NT2/D1 (cell line): ENCODE measurements at regions not wholly inside any gene's neighbourhood (a gene's known extent, or its start where the extent isn't known, plus 50 kb on each side); places are given as distances from the start of the nearest gene placed in this dataset.

Source experiments
- DNase-seq: peaks from one replicate; pipeline ENCODE4 v3.0.0-alpha.2; 2011; ENCODE audit warnings: low read depth, low spot score
- H3K27me3 ChIP-seq: 2 replicates; pipeline ENCODE4 v1.6.0; 2011; ENCODE audit warnings: mild to moderate bottlenecking; ENCODE audit not compliant: insufficient read length, insufficient read depth
- H3K36me3 ChIP-seq: 2 replicates; pipeline ENCODE4 v1.6.1; 2011; ENCODE audit warnings: mild to moderate bottlenecking, low read length, mixed read lengths; ENCODE audit not compliant: insufficient read depth, insufficient read length
- H3K4me1 ChIP-seq: 2 replicates; pipeline ENCODE4 v1.5.1; 2011; ENCODE audit not compliant: insufficient read depth, insufficient read length
- H3K4me3 ChIP-seq: 2 replicates; pipeline ENCODE4 v1.5.1; 2011; ENCODE audit warnings: low read depth; ENCODE audit not compliant: insufficient read length
- H3K9ac ChIP-seq: 2 replicates; pipeline ENCODE4 v1.6.0; 2011; ENCODE audit warnings: low read depth; ENCODE audit not compliant: insufficient read length
- H3K9me3 ChIP-seq: 2 replicates; pipeline ENCODE4 v1.5.1; 2011; ENCODE audit warnings: mild to moderate bottlenecking, low read length; ENCODE audit not compliant: insufficient read depth
- SUZ12 ChIP-seq: IDR thresholded peaks from 2 replicates; pipeline ENCODE4 v1.6.1; 2011; ENCODE audit not compliant: insufficient read length, insufficient read depth; ENCODE audit errors: extremely low read depth
- YY1 ChIP-seq: IDR thresholded peaks from 2 replicates; pipeline ENCODE4 v1.6.1; 2011; ENCODE audit not compliant: insufficient read length, insufficient read depth
- ZNF274 ChIP-seq: IDR thresholded peaks from 2 replicates; pipeline ENCODE4 v1.6.1; 2011; ENCODE audit warnings: mild to moderate bottlenecking, low read depth, low read length

DNA sequence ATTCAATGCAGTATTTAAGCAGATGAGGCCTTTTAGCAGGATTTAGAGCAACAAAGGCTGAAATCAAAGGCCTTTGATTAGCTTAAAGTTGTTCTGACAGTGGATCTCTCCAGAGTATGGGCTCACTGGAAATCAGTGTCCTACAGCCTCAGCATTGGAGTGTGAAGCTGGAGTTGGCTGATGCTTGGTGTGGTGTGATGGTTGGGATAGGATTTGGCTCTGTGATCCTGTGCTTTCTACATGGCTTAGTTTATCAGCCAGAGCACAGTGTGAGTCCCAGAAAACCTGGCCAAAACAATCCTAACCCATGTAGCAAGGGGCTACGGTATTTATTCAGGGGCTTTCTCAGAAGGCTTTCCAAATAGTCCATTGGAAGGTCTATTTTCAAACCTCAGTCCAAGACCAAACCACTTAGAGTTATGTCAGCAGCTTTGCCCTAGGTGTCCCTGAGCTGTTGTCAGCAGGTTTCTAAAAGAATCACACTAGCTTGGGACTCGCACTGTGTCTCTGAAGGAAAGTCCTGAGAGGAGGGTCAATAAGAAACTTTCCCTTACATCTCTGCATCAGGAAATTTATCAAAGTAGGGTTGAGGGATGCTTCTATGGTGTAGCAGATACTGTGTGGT lies 65.4 kb upstream of the ANKRD1 start:
- DNase-seq: no peak
- Histone ChIP-seq H3K9me3 (no peaks in the 10 kb centered on the region), H3K27me3 (no peaks in the 10 kb centered on the region), H3K4me3 (no peak overlapping the region), H3K36me3 (no peaks in the 10 kb centered on the region), H3K4me1 (no peaks in the 10 kb centered on the region), H3K9ac (no peak overlapping the region)
- TF ChIP-seq SUZ12 (no peak), YY1 (no peak), ZNF274 (no peak)

DNA sequence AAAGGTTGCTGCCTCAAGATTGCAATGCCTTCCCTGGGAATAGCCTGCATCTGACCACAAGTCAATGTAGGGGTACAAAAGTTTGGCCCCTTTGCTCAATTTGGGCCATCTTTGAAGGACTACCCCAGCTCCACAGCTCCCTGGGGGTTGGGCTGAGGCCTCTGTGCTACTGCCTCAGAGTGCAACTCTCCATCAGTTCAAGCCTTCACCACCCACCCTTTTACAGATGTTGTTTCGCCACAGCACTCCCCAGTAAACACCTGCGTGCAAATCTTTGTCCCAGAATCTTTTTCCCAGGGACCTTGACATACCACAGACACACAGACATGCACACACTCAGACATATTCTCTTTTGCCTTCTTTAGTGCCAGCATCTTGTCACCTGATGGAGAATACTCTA lies 66.0 kb upstream of the ANKRD1 start:
- H3K4me3 ChIP-seq: no peak overlapping the region
- no peak for DNase-seq
- H3K9ac ChIP-seq: no peak overlapping the region
- TF ChIP-seq SUZ12 (no peak), ZNF274 (no peak), YY1 (no peak)
- H3K27me3 ChIP-seq: no peaks in the 10 kb centered on the region
- no peaks in the 10 kb centered on the region for H3K9me3 ChIP-seq
- no peaks in the 10 kb centered on the region for H3K36me3 ChIP-seq
- H3K4me1 ChIP-seq: no peaks in the 10 kb centered on the region

DNA sequence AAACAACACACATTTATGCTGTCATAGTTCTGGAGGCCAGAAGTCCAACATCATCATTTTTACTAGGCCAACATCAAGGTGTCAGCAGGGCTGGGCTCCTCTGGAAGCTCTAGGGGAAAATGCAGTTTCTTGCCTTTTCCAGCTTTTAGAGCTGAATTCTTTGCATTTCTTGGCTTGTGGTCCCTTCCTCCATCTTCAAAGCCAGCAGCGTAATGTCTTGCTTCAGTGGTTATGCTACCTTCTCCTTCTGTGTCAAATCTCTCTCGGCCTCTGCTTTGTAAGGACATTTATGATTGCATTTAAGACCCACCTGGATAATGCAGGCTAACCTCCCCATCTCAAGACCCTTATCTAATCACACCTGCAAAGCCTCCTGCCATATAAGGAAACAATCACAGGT lies 66.5 kb upstream of the ANKRD1 start:
- TF ChIP-seq ZNF274 (no peak), SUZ12 (no peak), YY1 (no peak)
- H3K9me3 ChIP-seq: no peaks in the 10 kb centered on the region
- H3K4me3 ChIP-seq: no peak overlapping the region
- H3K9ac ChIP-seq: no peak overlapping the region
- no peaks in the 10 kb centered on the region for H3K4me1 ChIP-seq
- DNase-seq: no peak
- no peaks in the 10 kb centered on the region for H3K36me3 ChIP-seq
- no peaks in the 10 kb centered on the region for H3K27me3 ChIP-seq

DNA sequence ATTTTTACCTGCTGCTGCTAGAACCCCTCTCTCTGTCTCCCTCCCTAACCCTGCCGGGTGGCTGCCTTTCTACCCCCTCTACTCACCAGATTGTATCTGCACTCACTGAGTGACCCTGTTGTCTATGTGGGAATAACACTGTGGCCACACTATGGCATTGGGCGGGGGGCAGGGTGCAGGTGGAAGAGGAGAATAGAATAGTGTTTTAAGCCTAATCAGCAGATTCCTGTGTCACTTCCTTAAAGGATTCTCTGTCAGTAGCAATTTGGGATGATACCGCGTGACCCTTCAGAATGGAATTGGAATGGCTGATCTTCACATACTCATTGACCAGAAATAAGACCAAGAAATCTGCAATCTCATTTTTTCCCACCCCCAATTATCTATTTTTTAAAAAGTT lies 67.1 kb upstream of the ANKRD1 start:
- Histone ChIP-seq H3K27me3 (no peaks in the 10 kb centered on the region), H3K9ac (no peak overlapping the region), H3K9me3 (no peaks in the 10 kb centered on the region), H3K4me1 (no peaks in the 10 kb centered on the region), H3K4me3 (no peak overlapping the region), H3K36me3 (no peaks in the 10 kb centered on the region)
- TF ChIP-seq ZNF274: no peak
- TF ChIP-seq SUZ12: no peak
- no peak for TF ChIP-seq YY1
- DNase-seq: no peak

DNA sequence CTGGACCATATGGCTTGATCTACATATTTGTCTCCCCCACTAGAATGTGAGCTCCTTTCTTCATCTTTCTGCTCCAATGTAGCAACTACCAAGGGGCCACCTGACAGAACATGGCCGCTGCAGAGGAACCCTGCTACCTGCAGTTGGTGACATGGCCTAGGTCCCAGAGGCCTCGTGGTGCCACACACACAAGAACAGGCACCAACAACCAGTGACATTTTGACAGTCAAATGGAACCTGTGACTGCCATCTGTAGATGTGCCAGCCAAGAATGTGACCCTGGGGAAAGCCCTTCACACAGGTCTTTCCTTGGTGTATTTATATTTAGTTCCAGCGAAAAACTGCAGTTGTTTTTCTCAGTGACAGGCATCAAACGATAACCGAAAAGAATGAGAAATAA lies 67.9 kb upstream of the ANKRD1 start:
- no peaks in the 10 kb centered on the region for H3K4me1 ChIP-seq
- no peaks in the 10 kb centered on the region for H3K9me3 ChIP-seq
- no peak for DNase-seq
- no peak overlapping the region for H3K9ac ChIP-seq
- H3K4me3 ChIP-seq: no peak overlapping the region
- H3K27me3 ChIP-seq: no peaks in the 10 kb centered on the region
- TF ChIP-seq SUZ12 (no peak), ZNF274 (no peak)
- H3K36me3 ChIP-seq: no peaks in the 10 kb centered on the region

DNA sequence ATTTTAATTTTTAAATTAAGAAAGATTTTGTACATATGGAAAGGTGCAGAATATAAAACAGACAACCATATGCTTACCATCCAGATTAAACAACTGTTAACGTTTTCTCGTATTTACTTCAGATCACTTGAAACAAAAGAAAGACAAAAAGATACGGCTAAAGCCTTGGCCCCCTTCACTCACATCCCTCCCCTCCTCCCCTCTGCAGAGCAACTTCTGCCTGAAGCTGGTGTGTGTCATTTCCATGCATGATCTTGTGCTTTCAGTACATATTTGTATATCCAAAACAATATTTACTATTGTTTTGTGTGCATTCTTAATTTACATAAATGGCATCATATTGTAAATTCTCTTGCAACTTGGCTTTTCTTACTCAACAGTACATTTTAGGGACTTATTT lies 68.5 kb upstream of the ANKRD1 start:
- H3K36me3 ChIP-seq: no peaks in the 10 kb centered on the region
- H3K27me3 ChIP-seq: no peaks in the 10 kb centered on the region
- no peaks in the 10 kb centered on the region for H3K9me3 ChIP-seq
- H3K4me1 ChIP-seq: no peaks in the 10 kb centered on the region
- TF ChIP-seq YY1 (no peak), SUZ12 (no peak), ZNF274 (no peak)
- H3K9ac ChIP-seq: no peak overlapping the region
- no peak overlapping the region for H3K4me3 ChIP-seq
- DNase-seq: no peak

DNA sequence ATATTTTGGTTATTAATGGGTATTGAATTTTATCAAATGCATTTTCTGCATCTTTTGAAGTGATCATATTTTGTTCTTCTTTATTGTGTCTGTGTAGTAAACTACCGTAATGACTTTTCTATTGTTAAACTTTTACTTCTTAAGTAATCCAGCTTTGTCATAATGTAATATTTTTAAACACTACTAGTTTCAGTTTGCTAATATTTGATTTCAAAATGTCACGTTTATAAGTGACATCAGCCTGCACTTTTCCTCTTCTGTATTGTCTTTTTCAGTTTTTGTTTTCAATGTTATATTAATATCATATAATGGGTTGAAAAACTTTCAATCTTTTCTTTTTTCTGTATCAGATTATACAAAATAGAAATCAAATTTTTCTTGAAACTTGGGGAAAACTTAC lies 71.6 kb upstream of the ANKRD1 start:
- no peak overlapping the region for H3K9ac ChIP-seq
- H3K27me3 ChIP-seq: no peaks in the 10 kb centered on the region
- TF ChIP-seq YY1 (no peak), SUZ12 (no peak), ZNF274 (no peak)
- no peak for DNase-seq
- H3K4me1 ChIP-seq: no peaks in the 10 kb centered on the region
- no peaks in the 10 kb centered on the region for H3K36me3 ChIP-seq
- no peaks in the 10 kb centered on the region for H3K9me3 ChIP-seq
- H3K4me3 ChIP-seq: no peak overlapping the region

DNA sequence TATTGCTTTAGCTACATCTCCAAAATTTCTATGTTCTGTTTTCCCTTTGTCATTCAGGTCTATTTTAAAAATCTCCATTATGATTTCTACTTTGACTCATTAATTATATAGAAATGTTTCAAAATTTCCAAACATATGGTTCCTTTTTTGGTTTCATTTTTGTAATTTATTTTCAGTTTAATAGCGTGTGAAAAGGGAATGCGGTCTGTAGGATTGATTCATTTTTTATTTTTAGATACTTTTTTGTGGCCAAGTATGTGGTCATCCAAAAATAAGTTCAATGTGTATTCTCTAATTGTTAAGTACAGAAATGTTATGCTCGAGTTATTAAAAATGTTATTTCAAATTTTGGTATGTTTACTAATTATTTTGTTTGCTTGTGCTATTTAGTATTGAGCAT lies 72.5 kb upstream of the ANKRD1 start:
- Histone ChIP-seq H3K36me3 (no peaks in the 10 kb centered on the region), H3K9me3 (no peaks in the 10 kb centered on the region), H3K4me1 (no peaks in the 10 kb centered on the region), H3K4me3 (no peak overlapping the region), H3K9ac (no peak overlapping the region), H3K27me3 (no peaks in the 10 kb centered on the region)
- no peak for TF ChIP-seq SUZ12
- TF ChIP-seq YY1: no peak
- no peak for TF ChIP-seq ZNF274
- no peak for DNase-seq
